ENCODE measurements at regions not wholly inside any gene's neighbourhood (a gene's known extent, or its start where the extent isn't known, plus 50 kb on each side); places are given as distances from the start of the nearest gene placed in this dataset.

DNA sequence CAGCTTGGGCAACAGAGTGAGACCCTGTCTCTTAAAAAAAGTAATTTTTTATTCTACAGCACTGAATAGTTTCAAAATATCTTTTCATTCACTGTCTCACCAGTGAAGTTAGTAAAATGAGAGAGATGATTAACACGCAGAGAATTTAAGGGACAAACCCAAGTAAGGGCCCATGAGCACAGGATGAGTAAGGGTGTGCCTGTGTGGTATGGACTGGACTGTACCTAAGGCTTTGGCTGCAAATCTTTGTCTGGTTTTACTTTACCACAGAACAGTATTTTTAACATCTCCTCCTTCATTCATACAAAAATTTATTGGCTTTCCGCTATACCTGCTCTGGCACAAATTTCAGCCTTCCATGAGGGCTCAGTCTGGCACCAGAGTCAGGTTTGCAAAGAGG, 433.3 kb downstream of the UTRN start:
- Mint-ChIP-seq H3K9me3 (no peaks in the 10 kb centered on the region), H3K36me3 (ENCODE audit: low read depth) (peaks cover 47% of the 10 kb centered on the region), H3K27ac (no peak overlapping the region), H3K4me1 (peaks cover 3% of the 10 kb centered on the region), H3K27me3 (no peaks in the 10 kb centered on the region), H3K4me3 (no peak overlapping the region)
- no peak for TF ChIP-seq CTCF (IDR thresholded peaks at IDR 0.05)
- ATAC-seq (ENCODE audit: low read depth) (no peak), DNase-seq (no peak)
- ChIA-PET POLR2A (no interaction called here), CTCF (no interaction called here)
- intact Hi-C loops (cut with micrococcal nuclease) = no loop called here

GRCh38 chr6:144721232-144721631, 436.1 kb downstream of the UTRN start:
- Mint-ChIP-seq H3K27me3 (no peaks in the 10 kb centered on the region), H3K4me3 (no peak overlapping the region), H3K4me1 (peaks cover 17% of the 10 kb centered on the region), H3K9me3 (no peaks in the 10 kb centered on the region), H3K27ac (no peak overlapping the region), H3K36me3 (ENCODE audit: low read depth) (peaks cover 53% of the 10 kb centered on the region)
- ChIA-PET POLR2A (no interaction called here), CTCF (no interaction called here)
- TF ChIP-seq CTCF (IDR thresholded peaks at IDR 0.05) = no peak
- DNase-seq = no peak
- intact Hi-C loops (cut with micrococcal nuclease) = loop anchor here (10.0 kb wide), 1 partner anchor 136 kb away; no protein-coding TSS in a partner anchor
- ATAC-seq (ENCODE audit: low read depth) = no peak

- intact Hi-C loops (cut with micrococcal nuclease) = loop anchor here (10.0 kb wide), 1 partner anchor 137 kb away; no protein-coding TSS in a partner anchor
- POLR2A ChIA-PET = interaction anchor here (1.1 kb wide), 1 partner anchor 67 kb away, joined by 3 read pairs; no protein-coding TSS in a partner anchor
- no peak for ATAC-seq (ENCODE audit: low read depth)
- no peak for DNase-seq
- CTCF ChIA-PET = no interaction called here
- Mint-ChIP-seq H3K4me3 (no peak overlapping the region), H3K27me3 (no peaks in the 10 kb centered on the region), H3K9me3 (no peaks in the 10 kb centered on the region), H3K27ac (no peak overlapping the region), H3K36me3 (ENCODE audit: low read depth) (peaks cover 61% of the 10 kb centered on the region), H3K4me1 (peaks cover 21% of the 10 kb centered on the region)
- no peak for TF ChIP-seq CTCF (IDR thresholded peaks at IDR 0.05)
These were observed 437.1 kb downstream of the UTRN start for GRCh38 chr6:144722154-144722737.

DNA sequence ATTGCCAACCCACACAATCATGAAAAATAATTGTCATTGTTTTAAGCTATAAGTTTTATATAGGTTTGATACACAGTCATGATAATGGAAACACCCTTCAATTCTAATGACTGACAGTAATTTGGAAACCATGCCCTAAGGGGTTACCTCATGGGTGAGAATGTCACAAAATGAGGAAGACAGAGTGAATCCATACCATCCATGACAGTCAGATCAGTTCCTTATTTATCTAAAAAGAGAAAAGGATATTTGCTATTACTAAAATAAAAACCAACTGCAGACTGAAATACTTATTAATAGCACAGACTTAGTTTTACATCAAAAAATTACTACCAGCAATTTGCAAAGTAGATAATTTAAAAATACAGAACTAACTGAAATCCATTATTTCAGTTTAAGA, 437.8 kb downstream of the UTRN start:
- no peak overlapping the region for H3K27ac Mint-ChIP-seq
- TF ChIP-seq CTCF (IDR thresholded peaks at IDR 0.05) = no peak
- DNase-seq (no peak), ATAC-seq (ENCODE audit: low read depth) (no peak)
- no peaks in the 10 kb centered on the region for H3K9me3 Mint-ChIP-seq
- H3K4me3 Mint-ChIP-seq = no peak overlapping the region
- H3K36me3 Mint-ChIP-seq (ENCODE audit: low read depth) = peaks cover 61% of the 10 kb centered on the region
- intact Hi-C loops (cut with micrococcal nuclease) = loop anchor here (10.0 kb wide), 1 partner anchor 138 kb away; no protein-coding TSS in a partner anchor
- no peaks in the 10 kb centered on the region for H3K27me3 Mint-ChIP-seq
- POLR2A ChIA-PET = interaction anchor here (1.1 kb wide), 1 partner anchor 68 kb away, joined by 3 read pairs; no protein-coding TSS in a partner anchor
- H3K4me1 Mint-ChIP-seq = peaks cover 21% of the 10 kb centered on the region
- CTCF ChIA-PET = no interaction called here

GRCh38 chr6:144723431-144723830, 438.3 kb downstream of the UTRN start:
- Mint-ChIP-seq H3K9me3 (no peaks in the 10 kb centered on the region), H3K4me3 (no peak overlapping the region), H3K27ac (no peak overlapping the region), H3K4me1 (peaks cover 21% of the 10 kb centered on the region), H3K27me3 (no peaks in the 10 kb centered on the region), H3K36me3 (ENCODE audit: low read depth) (peaks cover 59% of the 10 kb centered on the region)
- DNase-seq = no peak
- ChIA-PET CTCF (no interaction called here), POLR2A (interaction anchor here (1.1 kb wide), 1 partner anchor 69 kb away, joined by 3 read pairs; no protein-coding TSS in a partner anchor)
- ATAC-seq (ENCODE audit: low read depth) = no peak
- intact Hi-C loops (cut with micrococcal nuclease) = loop anchor here (10.0 kb wide), 1 partner anchor 139 kb away; no protein-coding TSS in a partner anchor
- TF ChIP-seq CTCF (IDR thresholded peaks at IDR 0.05) = no peak
